ENCODE measurements at regions not wholly inside any gene's neighbourhood (a gene's known extent, or its start where the extent isn't known, plus 50 kb on each side); places are given as distances from the start of the nearest gene placed in this dataset.

DNA sequence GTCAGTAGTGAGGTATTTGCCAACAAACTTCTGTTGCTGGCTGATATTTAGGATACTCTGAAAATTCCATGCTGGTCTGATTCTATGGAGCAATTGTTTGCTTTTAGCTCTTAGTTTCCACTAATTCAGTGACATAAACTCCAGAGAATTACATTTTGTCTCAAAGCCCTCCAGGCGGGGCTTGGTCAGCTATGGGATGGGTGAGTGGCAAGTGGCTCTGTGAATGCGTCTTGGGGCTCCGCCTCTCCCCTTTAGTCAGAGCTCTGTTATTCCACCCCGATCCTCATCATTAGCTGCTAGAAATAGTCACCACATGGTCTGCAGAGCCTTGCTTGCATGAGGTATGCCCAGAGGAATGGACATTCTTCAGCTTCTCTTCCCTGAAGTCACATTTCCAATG is 540.6 kb downstream of the QKI start:
- H3K4me1 Mint-ChIP-seq (ENCODE audit: low read depth), result peaks cover 53% of the 10 kb centered on the region
- DNase-seq (ENCODE audit: low spot score), result no peak
- H3K4me3 Mint-ChIP-seq (ENCODE audit: unreplicated experiment), result no peak overlapping the region

GRCh38 chr6:163954088-163954775 is 539.7 kb downstream of the QKI start:
- Mint-ChIP-seq H3K9me3 (ENCODE audit: low read depth) (no peaks in the 10 kb centered on the region), H3K27me3 (ENCODE audit: low read depth) (no peaks in the 10 kb centered on the region), H3K27ac (ENCODE audit: unreplicated experiment) (no peak overlapping the region), H3K4me1 (ENCODE audit: low read depth) (peaks cover 50% of the 10 kb centered on the region), H3K4me3 (ENCODE audit: unreplicated experiment) (no peak overlapping the region), H3K36me3 (ENCODE audit: low read depth) (no peaks in the 10 kb centered on the region)
- TF ChIP-seq CTCF (IDR thresholded peaks at IDR 0.05), result no peak
- no peak for DNase-seq (ENCODE audit: low spot score)

More for the DNA sequence above, 540.6 kb downstream of the QKI start:
- Mint-ChIP-seq H3K9me3 (ENCODE audit: low read depth) (no peaks in the 10 kb centered on the region), H3K36me3 (ENCODE audit: low read depth) (no peaks in the 10 kb centered on the region), H3K27ac (ENCODE audit: unreplicated experiment) (no peak overlapping the region), H3K27me3 (ENCODE audit: low read depth) (no peaks in the 10 kb centered on the region)
- no peak for TF ChIP-seq CTCF (IDR thresholded peaks at IDR 0.05)

DNA sequence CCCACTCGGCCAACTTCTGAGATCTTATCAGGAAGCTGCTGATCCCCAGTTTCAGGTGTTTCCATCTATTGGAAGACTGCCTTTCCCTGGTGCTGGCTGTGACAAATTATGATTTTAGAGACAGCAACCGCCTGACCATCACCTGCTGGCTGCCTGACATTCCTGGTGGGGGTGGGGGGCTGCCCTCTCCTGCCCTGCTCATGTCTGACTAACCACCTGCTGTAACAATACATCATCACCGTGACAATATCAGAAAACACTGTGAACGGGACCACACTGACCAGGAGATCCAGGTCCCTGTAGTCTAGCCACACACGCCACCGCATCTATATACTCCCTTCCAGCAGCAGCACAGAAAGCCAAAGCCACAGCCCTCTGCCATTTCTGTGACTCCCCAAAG is 537.5 kb downstream of the QKI start:
- no peak overlapping the region for H3K27ac Mint-ChIP-seq (ENCODE audit: unreplicated experiment)
- no peaks in the 10 kb centered on the region for H3K36me3 Mint-ChIP-seq (ENCODE audit: low read depth)
- no peak overlapping the region for H3K4me3 Mint-ChIP-seq (ENCODE audit: unreplicated experiment)
- TF ChIP-seq CTCF (IDR thresholded peaks at IDR 0.05), result no peak
- H3K9me3 Mint-ChIP-seq (ENCODE audit: low read depth), result no peaks in the 10 kb centered on the region
- H3K4me1 Mint-ChIP-seq (ENCODE audit: low read depth), result peaks cover 33% of the 10 kb centered on the region
- no peak for DNase-seq (ENCODE audit: low spot score)
- no peaks in the 10 kb centered on the region for H3K27me3 Mint-ChIP-seq (ENCODE audit: low read depth)

DNA sequence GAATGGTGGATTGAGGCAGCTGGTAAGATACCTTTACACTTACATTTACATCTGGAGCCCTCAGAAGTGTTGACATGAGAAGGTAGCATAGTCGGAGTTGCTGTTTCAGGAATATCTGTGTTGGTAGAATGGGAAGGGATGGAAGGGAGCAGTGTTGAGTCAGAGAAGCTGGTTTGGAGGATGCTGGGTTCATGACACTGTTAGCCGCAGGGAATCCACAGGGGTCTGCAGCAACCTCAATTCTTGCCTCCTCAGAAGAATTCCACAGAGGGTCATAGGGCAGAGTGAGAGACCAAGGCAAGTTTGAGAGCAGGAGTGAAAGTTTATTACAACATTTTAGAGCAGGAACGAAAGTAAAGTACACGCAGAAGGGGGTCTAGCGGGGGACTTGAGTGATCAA is 536.8 kb downstream of the QKI start:
- no peak for TF ChIP-seq CTCF (IDR thresholded peaks at IDR 0.05)
- Mint-ChIP-seq H3K36me3 (ENCODE audit: low read depth) (no peaks in the 10 kb centered on the region), H3K27ac (ENCODE audit: unreplicated experiment) (no peak overlapping the region), H3K27me3 (ENCODE audit: low read depth) (no peaks in the 10 kb centered on the region), H3K4me3 (ENCODE audit: unreplicated experiment) (no peak overlapping the region), H3K4me1 (ENCODE audit: low read depth) (peaks cover 28% of the 10 kb centered on the region), H3K9me3 (ENCODE audit: low read depth) (no peaks in the 10 kb centered on the region)
- no peak for DNase-seq (ENCODE audit: low spot score)

DNA sequence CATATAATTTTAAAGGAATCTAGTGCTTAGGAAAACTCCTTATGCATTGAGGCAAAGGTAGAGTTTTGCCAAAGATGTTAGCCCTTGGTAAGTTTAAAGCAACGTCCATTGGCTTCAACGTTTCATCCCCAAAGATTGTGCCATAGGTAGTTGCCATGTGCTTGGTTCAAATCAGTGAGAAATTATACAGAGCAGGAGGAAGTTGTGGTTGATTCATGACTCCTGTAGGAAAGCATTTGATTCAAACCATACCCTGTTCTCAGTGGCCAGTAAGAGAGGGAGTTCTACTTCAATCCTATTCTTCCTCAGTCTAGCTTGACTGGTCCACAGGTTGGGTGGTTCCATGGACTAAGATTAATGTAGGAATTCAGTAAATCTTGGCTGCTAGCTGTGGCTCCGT is 535.6 kb downstream of the QKI start:
- Mint-ChIP-seq H3K27me3 (ENCODE audit: low read depth) (no peaks in the 10 kb centered on the region), H3K4me1 (ENCODE audit: low read depth) (peaks cover 17% of the 10 kb centered on the region), H3K9me3 (ENCODE audit: low read depth) (no peaks in the 10 kb centered on the region), H3K27ac (ENCODE audit: unreplicated experiment) (no peak overlapping the region), H3K4me3 (ENCODE audit: unreplicated experiment) (no peak overlapping the region), H3K36me3 (ENCODE audit: low read depth) (no peaks in the 10 kb centered on the region)
- DNase-seq (ENCODE audit: low spot score), result no peak
- no peak for TF ChIP-seq CTCF (IDR thresholded peaks at IDR 0.05)
